ENCODE measurements at regions not wholly inside any gene's neighbourhood (a gene's known extent, or its start where the extent isn't known, plus 50 kb on each side); places are given as distances from the start of the nearest gene placed in this dataset.

- no peak for ATAC-seq
- H3K4me3 ChIP-seq, result no peak overlapping the region
- H3K4me1 ChIP-seq, result no peaks in the 10 kb centered on the region
Observed at GRCh38 chr4:85106805-85107336, 140.4 kb upstream of the WDFY3 start.

GRCh38 chr4:85107553-85107952 is 141.1 kb upstream of the WDFY3 start:
- no peak for DNase-seq
- Histone ChIP-seq H3K9me3 (no peaks in the 10 kb centered on the region), H3K27me3 (no peaks in the 10 kb centered on the region), H3K4me1 (no peaks in the 10 kb centered on the region), H3K27ac (no peak overlapping the region), H3K4me3 (no peak overlapping the region), H3K36me3 (no peaks in the 10 kb centered on the region)
- intact Hi-C loops (cut with DNase I), result no loop called here
- 21% methylated on average over 3 of the region's 5 CpGs for WGBS (ENCODE audit: insufficient coverage, low coverage, low lambda C conversion rate, missing lambda C conversion rate)
- no peak for TF ChIP-seq POLR2A (IDR thresholded peaks at IDR 0.05)
- TF ChIP-seq CTCF (IDR thresholded peaks at IDR 0.05), result no peak
- ATAC-seq, result no peak

More at GRCh38 chr4:85106805-85107336, 140.4 kb upstream of the WDFY3 start:
- intact Hi-C loops (cut with DNase I), result no loop called here
- no peak for DNase-seq
- Histone ChIP-seq H3K27me3 (no peaks in the 10 kb centered on the region), H3K27ac (no peak overlapping the region), H3K36me3 (no peaks in the 10 kb centered on the region), H3K9me3 (no peaks in the 10 kb centered on the region)
- 64% methylated on average over 5 of the region's 5 CpGs for WGBS (ENCODE audit: insufficient coverage, low coverage, low lambda C conversion rate, missing lambda C conversion rate)
- TF ChIP-seq CTCF (IDR thresholded peaks at IDR 0.05) (no peak), POLR2A (IDR thresholded peaks at IDR 0.05) (no peak)

GRCh38 chr4:85113706-85114105 is 147.2 kb upstream of the WDFY3 start:
- H3K4me3 ChIP-seq, result no peak overlapping the region
- H3K4me1 ChIP-seq, result no peaks in the 10 kb centered on the region
- no peaks in the 10 kb centered on the region for H3K36me3 ChIP-seq
- no peaks in the 10 kb centered on the region for H3K27me3 ChIP-seq
- no peak overlapping the region for H3K27ac ChIP-seq
- WGBS (ENCODE audit: insufficient coverage, low coverage, low lambda C conversion rate, missing lambda C conversion rate), result 50% methylated on average over 1 of the region's 3 CpGs
- ATAC-seq, result no peak
- no peak for DNase-seq
- TF ChIP-seq POLR2A (IDR thresholded peaks at IDR 0.05) (no peak), CTCF (IDR thresholded peaks at IDR 0.05) (no peak)
- intact Hi-C loops (cut with DNase I), result no loop called here
- no peaks in the 10 kb centered on the region for H3K9me3 ChIP-seq

- no peak for DNase-seq
- H3K36me3 ChIP-seq, result no peaks in the 10 kb centered on the region
- ATAC-seq, result no peak
- no peaks in the 10 kb centered on the region for H3K27me3 ChIP-seq
- no peaks in the 10 kb centered on the region for H3K4me1 ChIP-seq
- 37% methylated on average over 3 of the region's 3 CpGs for WGBS (ENCODE audit: insufficient coverage, low coverage, low lambda C conversion rate, missing lambda C conversion rate)
- H3K9me3 ChIP-seq, result no peaks in the 10 kb centered on the region
- intact Hi-C loops (cut with DNase I), result no loop called here
- H3K27ac ChIP-seq, result no peak overlapping the region
- no peak for TF ChIP-seq POLR2A (IDR thresholded peaks at IDR 0.05)
- no peak for TF ChIP-seq CTCF (IDR thresholded peaks at IDR 0.05)
- H3K4me3 ChIP-seq, result no peak overlapping the region
Observed at GRCh38 chr4:85114526-85114925, 148.0 kb upstream of the WDFY3 start.

GRCh38 chr4:85116008-85116407 is 149.5 kb upstream of the WDFY3 start:
- Histone ChIP-seq H3K4me3 (no peak overlapping the region), H3K27me3 (no peaks in the 10 kb centered on the region), H3K27ac (no peak overlapping the region), H3K9me3 (no peaks in the 10 kb centered on the region), H3K4me1 (no peaks in the 10 kb centered on the region), H3K36me3 (no peaks in the 10 kb centered on the region)
- ATAC-seq (no peak), DNase-seq (no peak)
- intact Hi-C loops (cut with DNase I), result no loop called here
- no peak for TF ChIP-seq POLR2A (IDR thresholded peaks at IDR 0.05)
- no peak for TF ChIP-seq CTCF (IDR thresholded peaks at IDR 0.05)

Data from right lobe of liver (tissue), 6 donors.